ENCODE measurements at regions not wholly inside any gene's neighbourhood (a gene's known extent, or its start where the extent isn't known, plus 50 kb on each side); places are given as distances from the start of the nearest gene placed in this dataset.

GRCh38 chr17:71276079-71276478, 844.7 kb upstream of the SOX9 start:
- Mint-ChIP-seq H3K27ac (ENCODE audit: low read depth, unreplicated experiment) (peak overlapping the region; percentile 61), H3K27me3 (ENCODE audit: insufficient read depth, unreplicated experiment) (no peaks in the 10 kb centered on the region), H3K36me3 (ENCODE audit: insufficient read depth, unreplicated experiment) (no peaks in the 10 kb centered on the region), H3K4me1 (ENCODE audit: insufficient read depth, unreplicated experiment) (peaks cover 17% of the 10 kb centered on the region), H3K4me3 (ENCODE audit: unreplicated experiment) (peak overlapping the region; percentile 32), H3K9me3 (ENCODE audit: unreplicated experiment) (no peaks in the 10 kb centered on the region)
- peak; percentile 84 for DNase-seq (ENCODE audit: unreplicated experiment)
- intact Hi-C loops (cut with micrococcal nuclease), result no loop called here
- ChIA-PET POLR2A (no interaction called here), CTCF (no interaction called here)
- no peak for TF ChIP-seq CTCF (IDR thresholded peaks at IDR 0.05; ENCODE audit: unreplicated experiment)
- no TSS peak for BruUV-seq (replicated peaks)

GRCh38 chr17:71283486-71283885, 837.3 kb upstream of the SOX9 start:
- CTCF ChIA-PET, result no interaction called here
- BruUV-seq (replicated peaks), result no TSS peak
- H3K27ac Mint-ChIP-seq (ENCODE audit: low read depth, unreplicated experiment), result no peak overlapping the region
- no peak for DNase-seq (ENCODE audit: unreplicated experiment)
- intact Hi-C loops (cut with micrococcal nuclease), result no loop called here
- no peak overlapping the region for H3K4me3 Mint-ChIP-seq (ENCODE audit: unreplicated experiment)
- no peaks in the 10 kb centered on the region for H3K27me3 Mint-ChIP-seq (ENCODE audit: insufficient read depth, unreplicated experiment)
- H3K9me3 Mint-ChIP-seq (ENCODE audit: unreplicated experiment), result peaks cover 6% of the 10 kb centered on the region
- H3K4me1 Mint-ChIP-seq (ENCODE audit: insufficient read depth, unreplicated experiment), result peaks cover 6% of the 10 kb centered on the region
- POLR2A ChIA-PET, result no interaction called here
- H3K36me3 Mint-ChIP-seq (ENCODE audit: insufficient read depth, unreplicated experiment), result no peaks in the 10 kb centered on the region
- no peak for TF ChIP-seq CTCF (IDR thresholded peaks at IDR 0.05; ENCODE audit: unreplicated experiment)

- peaks cover 6% of the 10 kb centered on the region for H3K4me1 Mint-ChIP-seq (ENCODE audit: insufficient read depth, unreplicated experiment)
- BruUV-seq (replicated peaks), result no TSS peak
- ChIA-PET CTCF (no interaction called here), POLR2A (interaction anchor here (0.6 kb wide), 1 partner anchor 212 kb away, joined by 7 read pairs; no protein-coding TSS in a partner anchor)
- no peak for DNase-seq (ENCODE audit: unreplicated experiment)
- TF ChIP-seq CTCF (IDR thresholded peaks at IDR 0.05; ENCODE audit: unreplicated experiment), result no peak
- H3K36me3 Mint-ChIP-seq (ENCODE audit: insufficient read depth, unreplicated experiment), result no peaks in the 10 kb centered on the region
- no peaks in the 10 kb centered on the region for H3K27me3 Mint-ChIP-seq (ENCODE audit: insufficient read depth, unreplicated experiment)
- no peak overlapping the region for H3K27ac Mint-ChIP-seq (ENCODE audit: low read depth, unreplicated experiment)
- no peak overlapping the region for H3K4me3 Mint-ChIP-seq (ENCODE audit: unreplicated experiment)
- intact Hi-C loops (cut with micrococcal nuclease), result no loop called here
- peaks cover 6% of the 10 kb centered on the region for H3K9me3 Mint-ChIP-seq (ENCODE audit: unreplicated experiment)
Observed at GRCh38 chr17:71284032-71284755, 836.6 kb upstream of the SOX9 start.

- BruUV-seq (replicated peaks), result no TSS peak
- peaks cover 6% of the 10 kb centered on the region for H3K9me3 Mint-ChIP-seq (ENCODE audit: unreplicated experiment)
- no peaks in the 10 kb centered on the region for H3K27me3 Mint-ChIP-seq (ENCODE audit: insufficient read depth, unreplicated experiment)
- no peak overlapping the region for H3K4me3 Mint-ChIP-seq (ENCODE audit: unreplicated experiment)
- H3K4me1 Mint-ChIP-seq (ENCODE audit: insufficient read depth, unreplicated experiment), result peaks cover 6% of the 10 kb centered on the region
- no peaks in the 10 kb centered on the region for H3K36me3 Mint-ChIP-seq (ENCODE audit: insufficient read depth, unreplicated experiment)
- TF ChIP-seq CTCF (IDR thresholded peaks at IDR 0.05; ENCODE audit: unreplicated experiment), result no peak
- ChIA-PET POLR2A (no interaction called here), CTCF (no interaction called here)
- intact Hi-C loops (cut with micrococcal nuclease), result no loop called here
- DNase-seq (ENCODE audit: unreplicated experiment), result no peak
- no peak overlapping the region for H3K27ac Mint-ChIP-seq (ENCODE audit: low read depth, unreplicated experiment)
Observed at GRCh38 chr17:71286625-71287024, 834.2 kb upstream of the SOX9 start.

All from MCF 10A (cell line).